IMR-90 (cell line): ENCODE measurements at regions not wholly inside any gene's neighbourhood (a gene's known extent, or its start where the extent isn't known, plus 50 kb on each side); places are given as distances from the start of the nearest gene placed in this dataset.
A peak's percentile ranks its signal among the peaks of the same experiment; 100 is the strongest.

ENCODE experiments used
- ATAC-seq: fragments of 200-7000 bp; cut with Tn5 transposase; 2 replicates; pipeline ENCODE4 v1.9.1; 2020; ENCODE audit warnings: low read depth, mild to moderate bottlenecking, moderate library complexity
- BruUV-seq: library from RNA; stranded (reverse); fragments of 400-500 nt; replicated peaks from 2 replicates; lab custom pipeline; 2021; lab: Mats Ljungman, UMichigan
- CTCF ChIA-PET: fragments of 300-600 bp; formaldehyde crosslinking; extraction: SDS; loops from one replicate; lab custom pipeline; 2021; ENCODE audit warnings: antibody characterized with exemption; lab: Yijun Ruan, JAX
- POLR2A ChIA-PET: fragments of 300-600 bp; sonication (Branson Sonifier 250); formaldehyde crosslinking; loops from one replicate; lab custom pipeline; 2022; ENCODE audit warnings: antibody characterized with exemption; ENCODE audit not compliant: unreplicated experiment; lab: Charles Lee
- DNase-seq: peaks from one replicate; pipeline ENCODE4 v3.0.0; 2013
- H2AFZ ChIP-seq: replicated peaks from 2 replicates; pipeline ENCODE3; 2013; ENCODE audit warnings: low read length, mild to moderate bottlenecking; ENCODE audit not compliant: poor library complexity
- H2AK5ac ChIP-seq: 2 replicates; pipeline ENCODE4 v1.6.1; 2013; ENCODE audit warnings: low read depth, low read length, inconsistent platforms
- H2AK9ac ChIP-seq: replicated peaks from 2 replicates; pipeline ENCODE3; 2013; ENCODE audit warnings: mild to moderate bottlenecking, low read depth, low read length, moderate library complexity; ENCODE audit not compliant: poor library complexity
- H2BK120ac ChIP-seq: 2 replicates; pipeline ENCODE4 v1.6.1; 2013; ENCODE audit warnings: low read depth, low read length, inconsistent platforms
- H2BK15ac ChIP-seq: 3 replicates; pipeline ENCODE4 v1.6.1; 2013; ENCODE audit warnings: low read depth, low read length, inconsistent platforms
- H2BK20ac ChIP-seq: 2 replicates; pipeline ENCODE4 v1.6.1; 2013; ENCODE audit warnings: low read depth, mild to moderate bottlenecking, inconsistent platforms, low read length, moderate library complexity
- H2BK5ac ChIP-seq: 2 replicates; pipeline ENCODE4 v1.6.1; 2013; ENCODE audit warnings: mild to moderate bottlenecking, low read depth, low read length, inconsistent platforms; ENCODE audit not compliant: poor library complexity, severe bottlenecking
- H3K14ac ChIP-seq: replicated peaks from 2 replicates; pipeline ENCODE4 v1.6.1; 2013; ENCODE audit warnings: low read depth, low read length, inconsistent platforms
- H3K18ac ChIP-seq: 2 replicates; pipeline ENCODE4 v1.6.1; 2013; ENCODE audit warnings: low read depth, low read length, control low read depth
- H3K23ac ChIP-seq: 2 replicates; pipeline ENCODE4 v1.6.1; 2013; ENCODE audit warnings: low read depth, low read length, inconsistent platforms
- H3K27ac ChIP-seq: 2 replicates; pipeline ENCODE4 v1.5.1; 2013; ENCODE audit warnings: mild to moderate bottlenecking, control low read depth, low read length; ENCODE audit not compliant: insufficient read depth
- H3K27me3 ChIP-seq: 2 replicates; pipeline ENCODE4 v1.6.1; 2013; ENCODE audit warnings: low read length; ENCODE audit not compliant: control insufficient read depth, insufficient read depth
- H3K36me3 ChIP-seq: 2 replicates; pipeline ENCODE4 v1.6.1; 2013; ENCODE audit warnings: low read length, mixed read lengths; ENCODE audit not compliant: control insufficient read depth, insufficient read depth
- H3K4ac ChIP-seq: 2 replicates; pipeline ENCODE4 v1.6.1; 2013; ENCODE audit warnings: low read depth, low read length, inconsistent platforms
- H3K4me1 ChIP-seq: 2 replicates; pipeline ENCODE4 v1.6.1; 2013; ENCODE audit warnings: low read length, mixed read lengths; ENCODE audit not compliant: control insufficient read depth, insufficient read depth
- H3K4me2 ChIP-seq: 2 replicates; pipeline ENCODE4 v1.6.1; 2013; ENCODE audit warnings: low read depth, mild to moderate bottlenecking, control low read depth, low read length, moderate library complexity
- H3K4me3 ChIP-seq: 2 replicates; pipeline ENCODE4 v1.5.1; 2013; ENCODE audit warnings: low read depth, mild to moderate bottlenecking, control low read depth, low read length, moderate library complexity; ENCODE audit not compliant: insufficient read depth
- H3K56ac ChIP-seq: 2 replicates; pipeline ENCODE4 v1.6.1; 2013; ENCODE audit warnings: low read length, inconsistent platforms; ENCODE audit not compliant: insufficient read depth; ENCODE audit errors: extremely low read depth
- H3K79me1 ChIP-seq, 2 experiments: 2 replicates each; pipeline ENCODE4 v1.6.1; 2013; ENCODE audit warnings: low read length in 2 of 2, inconsistent platforms in 1 of 2, low read depth in 1 of 2
- H3K9ac ChIP-seq: 2 replicates; pipeline ENCODE4 v1.6.1; 2013; ENCODE audit warnings: low read depth, low read length, control low read depth
- H3K9me1 ChIP-seq: 2 replicates; pipeline ENCODE4 v1.6.1; 2013; ENCODE audit warnings: low read length, inconsistent platforms; ENCODE audit not compliant: insufficient read depth
- H3K9me3 ChIP-seq: 2 replicates; pipeline ENCODE4 v1.6.1; 2013; ENCODE audit warnings: low read length; ENCODE audit not compliant: control insufficient read depth, insufficient read depth
- H4K20me1 ChIP-seq: 2 replicates; pipeline ENCODE4 v1.6.1; 2013; ENCODE audit warnings: low read length, inconsistent platforms; ENCODE audit not compliant: insufficient read depth
- H4K5ac ChIP-seq: 2 replicates; pipeline ENCODE4 v1.6.1; 2013; ENCODE audit warnings: mild to moderate bottlenecking, low read depth, low read length, control low read depth
- H4K8ac ChIP-seq, 2 experiments: 2 replicates each; pipeline ENCODE4 v1.6.1; 2013; ENCODE audit warnings: low read depth in 2 of 2, low read length in 2 of 2, control low read depth in 1 of 2, inconsistent platforms in 1 of 2
- H4K91ac ChIP-seq: 2 replicates; pipeline ENCODE4 v1.6.1; 2013; ENCODE audit warnings: low read depth, low read length, inconsistent platforms; ENCODE audit not compliant: insufficient read depth
- CEBPB ChIP-seq: IDR thresholded peaks from 2 replicates; pipeline ENCODE4 v1.6.1; 2012; ENCODE audit warnings: low read depth, low read length, improper control_type of control experiment
- CHD1 ChIP-seq: IDR thresholded peaks from 2 replicates; pipeline ENCODE4 v1.6.1; 2012; ENCODE audit warnings: low read depth, low read length, improper control_type of control experiment
- ELK1 ChIP-seq: fragments of 150-350 bp; IDR thresholded peaks from 2 replicates; pipeline ENCODE4 v1.6.1; 2016; ENCODE audit warnings: low read depth, mild to moderate bottlenecking, low read length, moderate library complexity, borderline replicate concordance
- FOS ChIP-seq: fragments of 150-350 bp; IDR thresholded peaks from 2 replicates; pipeline ENCODE4 v1.6.1; 2016; ENCODE audit warnings: low read depth, low read length
- NFE2L2 ChIP-seq: fragments of 150-350 bp; IDR thresholded peaks from 2 replicates; pipeline ENCODE4 v1.6.1; 2016; ENCODE audit warnings: low read depth, mild to moderate bottlenecking, low read length
- WGBS, 2 experiments: methylation state at CpG; one replicate each; pipeline versions ENCODE4 v1.1.5 to v1.1.7; 2013; ENCODE audit warnings: missing lambda C conversion rate in 2 of 2; ENCODE audit not compliant: insufficient read length in 1 of 2; ENCODE audit errors: extremely low coverage in 2 of 2; 5-methylcytosine and 5-hydroxymethylcytosine counted together
- dilution Hi-C: fragments of 300-500 bp; cut with HindIII; formaldehyde crosslinking; loops from one replicate; pipeline ENCODE4 v1.14.3; 2018; ENCODE audit warnings: low sequenced_read_pairs; ENCODE audit not compliant: unreplicated experiment
- in situ Hi-C: fragments of 300-500 bp; cut with MboI; formaldehyde crosslinking; loops from 3 replicates; pipeline ENCODE4 v1.14.3; 2019; ENCODE audit warnings: low sequenced_read_pairs, inconsistent platforms, mixed read lengths
- intact Hi-C: fragments of 100-400 bp; cut with micrococcal nuclease; formaldehyde crosslinking; loops from 2 replicates; pipeline ENCODE4 v1.10.0; 2022

GRCh38 chr2:150784389-150784788 lies 296.9 kb upstream of the RND3 start (continued):
- TF ChIP-seq ELK1 = no peak

- intact Hi-C loops (loop anchor here (10.0 kb wide), 1 partner anchor 159 kb away; no protein-coding TSS in a partner anchor), dilution Hi-C loops (no loop called here), in situ Hi-C loops (no loop called here)
- TF ChIP-seq FOS (no peak), ELK1 (no peak), CHD1 (no peak), NFE2L2 (no peak), CEBPB (peak; percentile 56)
- Histone ChIP-seq H3K23ac (no peak overlapping the region), H3K18ac (no peak overlapping the region), H3K9me1 (no peaks in the 10 kb centered on the region), H2AK5ac (no peak overlapping the region), H2BK120ac (no peak overlapping the region), H3K9me3 (no peaks in the 10 kb centered on the region), H2AK9ac (no peak overlapping the region), H4K8ac (no peak overlapping the region), H4K20me1 (no peaks in the 10 kb centered on the region), H3K56ac (no peak overlapping the region), H4K5ac (no peak overlapping the region), H3K4me3 (no peak overlapping the region), H2BK20ac (no peak overlapping the region), H3K4me2 (no peak overlapping the region), H2BK15ac (no peak overlapping the region), H3K4me1 (peaks cover 3% of the 10 kb centered on the region; the same call in 1 of the 2 replicates), H3K79me1 (no peaks in the 10 kb centered on the region), H3K9ac (no peak overlapping the region), H3K27me3 (no peaks in the 10 kb centered on the region), H3K27ac (no peak overlapping the region), H4K91ac (no peak overlapping the region), H2AFZ (no peak overlapping the region), H2BK5ac (no peak overlapping the region), H3K4ac (no peak overlapping the region), H3K14ac (no peak overlapping the region), H3K36me3 (no peaks in the 10 kb centered on the region)
- DNase-seq = no peak
- 63% methylated on average over 1 of the region's 4 CpGs; no CpG with 5 or more reads in 1 of the 2 experiments for WGBS, 2 experiments
- BruUV-seq = no TSS peak
- no peak for ATAC-seq
- ChIA-PET POLR2A (no interaction called here), CTCF (no interaction called here)
Observed at GRCh38 chr2:150783896-150784295, 296.4 kb upstream of the RND3 start.
